GDM1 (cell line): ENCODE measurements at regions not wholly inside any gene's neighbourhood (a gene's known extent, or its start where the extent isn't known, plus 50 kb on each side); places are given as distances from the start of the nearest gene placed in this dataset.

Experiments
- DNase-seq: peaks from one replicate; lab custom pipeline; 2025; lab: John Stamatoyannopoulos, UW

- no peak for DNase-seq
Observed at GRCh38 chr18:25443776-25444175, 91.8 kb upstream of the ZNF521 start.

- no peak for DNase-seq
Observed at GRCh38 chr18:25435149-25435782, 83.3 kb upstream of the ZNF521 start.

- DNase-seq = no peak
Observed at GRCh38 chr18:25434745-25435144, 82.8 kb upstream of the ZNF521 start.

- no peak for DNase-seq
Observed at GRCh38 chr18:25433590-25433989, 81.6 kb upstream of the ZNF521 start.

GRCh38 chr18:25425024-25425423 lies 73.1 kb upstream of the ZNF521 start:
- DNase-seq = no peak

- no peak for DNase-seq
Observed at GRCh38 chr18:25423760-25424159, 71.8 kb upstream of the ZNF521 start.

GRCh38 chr18:25423267-25423666 lies 71.3 kb upstream of the ZNF521 start:
- no peak for DNase-seq

GRCh38 chr18:25422230-25422629 lies 70.3 kb upstream of the ZNF521 start:
- no peak for DNase-seq

GRCh38 chr18:25420077-25420825 lies 68.3 kb upstream of the ZNF521 start:
- no peak for DNase-seq

GRCh38 chr18:25416374-25416773 lies 64.4 kb upstream of the ZNF521 start:
- no peak for DNase-seq

GRCh38 chr18:25409971-25410370 lies 58.0 kb upstream of the ZNF521 start:
- no peak for DNase-seq

GRCh38 chr18:25408293-25408692 lies 56.3 kb upstream of the ZNF521 start:
- no peak for DNase-seq
